Inflammatory macrophage treated with lipopolysaccharide for 4 hours (primary cell): ENCODE measurements at regions not wholly inside any gene's neighbourhood (a gene's known extent, or its start where the extent isn't known, plus 50 kb on each side); places are given as distances from the start of the nearest gene placed in this dataset.
A peak's percentile ranks its signal among the peaks of the same experiment; 100 is the strongest.

Source experiments
- DNase-seq: peaks from one replicate; pipeline ENCODE4 v3.0.0-alpha.2; 2020

GRCh38 chr6:156559162-156559690, 218.0 kb upstream of the ARID1B start:
- DNase-seq: no peak

- DNase-seq: no peak
Observed at GRCh38 chr6:156557911-156558259, 219.3 kb upstream of the ARID1B start.

GRCh38 chr6:156557251-156557910, 219.8 kb upstream of the ARID1B start:
- DNase-seq: peak; percentile 11

- DNase-seq: no peak
Observed at GRCh38 chr6:156556811-156557210, 220.4 kb upstream of the ARID1B start.

- no peak for DNase-seq
Observed at GRCh38 chr6:156555116-156555515, 222.1 kb upstream of the ARID1B start.

GRCh38 chr6:156554160-156554559, 223.0 kb upstream of the ARID1B start:
- no peak for DNase-seq

GRCh38 chr6:156552849-156553248, 224.3 kb upstream of the ARID1B start:
- DNase-seq: no peak

- no peak for DNase-seq
Observed at GRCh38 chr6:156550949-156551348, 226.2 kb upstream of the ARID1B start.

GRCh38 chr6:156545931-156546330, 231.2 kb upstream of the ARID1B start:
- no peak for DNase-seq

GRCh38 chr6:156545021-156545420, 232.2 kb upstream of the ARID1B start:
- DNase-seq: no peak

GRCh38 chr6:156544046-156544445, 233.1 kb upstream of the ARID1B start:
- no peak for DNase-seq

GRCh38 chr6:156543431-156543830, 233.7 kb upstream of the ARID1B start:
- DNase-seq: no peak

GRCh38 chr6:156538875-156539660, 238.1 kb upstream of the ARID1B start:
- DNase-seq: no peak

- DNase-seq: no peak
Observed at GRCh38 chr6:156534594-156534993, 242.6 kb upstream of the ARID1B start.

GRCh38 chr6:156533872-156534524, 243.2 kb upstream of the ARID1B start:
- DNase-seq: no peak

- no peak for DNase-seq
Observed at GRCh38 chr6:156526081-156526480, 251.1 kb upstream of the ARID1B start.

- no peak for DNase-seq
Observed at GRCh38 chr6:156525541-156525940, 251.6 kb upstream of the ARID1B start.

GRCh38 chr6:156519940-156520339, 257.2 kb upstream of the ARID1B start:
- DNase-seq: no peak

- no peak for DNase-seq
Observed at GRCh38 chr6:156517088-156517487, 260.1 kb upstream of the ARID1B start.

- no peak for DNase-seq
Observed at GRCh38 chr6:156515242-156515641, 261.9 kb upstream of the ARID1B start.

GRCh38 chr6:156513504-156513903, 263.7 kb upstream of the ARID1B start:
- DNase-seq: no peak

- DNase-seq: no peak
Observed at GRCh38 chr6:156511570-156511969, 265.6 kb upstream of the ARID1B start.

- no peak for DNase-seq
Observed at GRCh38 chr6:156511051-156511450, 266.1 kb upstream of the ARID1B start.

- DNase-seq: no peak
Observed at GRCh38 chr6:156510242-156510641, 266.9 kb upstream of the ARID1B start.
